Astrocyte (in vitro differentiated cells and primary cell): ENCODE measurements at regions not wholly inside any gene's neighbourhood (a gene's known extent, or its start where the extent isn't known, plus 50 kb on each side); places are given as distances from the start of the nearest gene placed in this dataset.

ENCODE experiments used
- CTCF ChIP-seq: IDR thresholded peaks from 2 replicates; pipeline ENCODE4 v1.5.1; 2011; ENCODE audit warnings: low read depth, mild to moderate bottlenecking, inconsistent platforms, low read length, moderate library complexity; ENCODE audit not compliant: insufficient read depth
- EZH2 ChIP-seq: IDR thresholded peaks from 2 replicates; pipeline ENCODE4 v1.6.1; 2012; ENCODE audit warnings: mild to moderate bottlenecking, low read length, inconsistent platforms; ENCODE audit not compliant: insufficient read depth

- TF ChIP-seq CTCF = no peak
- TF ChIP-seq EZH2 = no peak
Observed at GRCh38 chr1:104868794-104869193, 1119.1 kb downstream of the AMY1C start.
